ENCODE measurements at regions not wholly inside any gene's neighbourhood (a gene's known extent, or its start where the extent isn't known, plus 50 kb on each side); places are given as distances from the start of the nearest gene placed in this dataset.

- Histone ChIP-seq H3K36me3 (ENCODE audit: control insufficient read depth in 2 of 2, insufficient read depth in 2 of 2, low read length in 1 of 2) (no peaks in the 10 kb centered on the region), H4K20me1 (ENCODE audit: control insufficient read depth, insufficient read depth) (no peaks in the 10 kb centered on the region), H3K9ac (ENCODE audit: control insufficient read depth, insufficient read depth, low read length) (no peak overlapping the region), H3K27ac (ENCODE audit: control insufficient read depth, insufficient read depth) (no peak overlapping the region), H3K4me2 (ENCODE audit: control insufficient read depth, insufficient read depth) (peak overlapping the region; percentile 49; the same call in 1 of the 2 replicates), H2AFZ (ENCODE audit: control insufficient read depth, low read depth, low read length) (no peak overlapping the region), H3K79me2 (ENCODE audit: control insufficient read depth, insufficient read depth, low read length) (no peaks in the 10 kb centered on the region), H3K9me3 (replicated peaks; ENCODE audit: control insufficient read depth, insufficient read depth, low read length) (no peaks in the 10 kb centered on the region), H3K27me3 (replicated peaks in 1 of 2; ENCODE audit: control insufficient read depth in 2 of 2, insufficient read depth in 2 of 2, low read length in 1 of 2) (no peaks in the 10 kb centered on the region), H3K4me1 (ENCODE audit: control insufficient read depth, insufficient read depth, low read length) (peaks cover 19% of the 10 kb centered on the region), H3K4me3 (no peak overlapping the region)
- SMC1A ChIA-PET (ENCODE audit: uncharacterized antibody, unreplicated experiment): interaction anchor here (1.0 to 2.1 kb wide), 8 partner anchors 12 to 195 kb away, joined by 3 to 11 read pairs (median 4); no protein-coding TSS in a partner anchor
- peak; percentile 83 for DNase-seq (ENCODE audit: low read depth, low spot score)
- peak; percentile 69 for FAIRE-seq
- POLR2A ChIA-PET: interaction anchor here (0.7 kb wide), 1 partner anchor 61 kb away, joined by 9 read pairs; no protein-coding TSS in a partner anchor
- WGBS (ENCODE audit: insufficient coverage, insufficient replicate concordance, low lambda C conversion rate, missing lambda C conversion rate): 10% methylated on average over 6 of the region's 7 CpGs
- intact Hi-C loops (cut with micrococcal nuclease; ENCODE audit: unreplicated experiment): loop anchor here (1.0 to 2.0 kb wide), 4 partner anchors 32 to 78 kb away; no protein-coding TSS in a partner anchor
- peak; percentile 97 for ATAC-seq
- CTCF ChIA-PET: interaction anchor here (0.9 to 2.2 kb wide), 5 partner anchors 20 to 78 kb away, joined by 3 to 16 read pairs (median 4); no protein-coding TSS in a partner anchor
- RAD21 ChIA-PET (ENCODE audit: unreplicated experiment): interaction anchor here (0.6 to 1.2 kb wide), 7 partner anchors 28 to 273 kb away, joined by 3 to 6 read pairs (median 3); no protein-coding TSS in a partner anchor
- in situ Hi-C loops (cut with MboI): no loop called here
- no TSS peak for BruUV-seq (replicated peaks)
- TF ChIP-seq MTA3 (IDR thresholded peaks at IDR 0.05; ENCODE audit: borderline replicate concordance, low read length) (no peak), LARP7 (IDR thresholded peaks at IDR 0.05) (no peak), EZH2 (IDR thresholded peaks at IDR 0.05; ENCODE audit: borderline replicate concordance, control insufficient read depth, low read depth, low read length) (no peak), ATF3 (IDR thresholded peaks at IDR 0.05; ENCODE audit: borderline replicate concordance, extremely low read depth, low read depth, low read length) (no peak), SRF (IDR thresholded peaks at IDR 0.05; ENCODE audit: low read depth in 2 of 2, low read length in 2 of 2) (no peak), ZZZ3 (IDR thresholded peaks at IDR 0.05; ENCODE audit: control insufficient read depth, insufficient read length, low read depth) (no peak), ATF7 (IDR thresholded peaks at IDR 0.05; ENCODE audit: low read depth) (peak; percentile 46; the same call in 1 of the 2 replicates), RUNX3 (IDR thresholded peaks at IDR 0.05; ENCODE audit: low read length) (peak; percentile 92), BCLAF1 (IDR thresholded peaks at IDR 0.05) (no peak), CUX1 (IDR thresholded peaks at IDR 0.05; ENCODE audit: insufficient replicate concordance, low read depth, low read length) (peak; percentile 83), SPI1 (IDR thresholded peaks at IDR 0.05; ENCODE audit: borderline replicate concordance, insufficient read depth, low read depth, low read length) (peak; percentile 94), POLR2A (IDR thresholded peaks at IDR 0.05; ENCODE audit: low read depth, low read length) (no peak), SMARCA5 (IDR thresholded peaks at IDR 0.05) (no peak)
Observed at GRCh38 chr15:88982304-88982945, 69.2 kb upstream of the MFGE8 start.

All from GM12878 (cell line).